OCI-LY7 (cell line): ENCODE measurements at regions not wholly inside any gene's neighbourhood (a gene's known extent, or its start where the extent isn't known, plus 50 kb on each side); places are given as distances from the start of the nearest gene placed in this dataset.

Experiments
- BruUV-seq: library from RNA; stranded (reverse); fragments of 400-500 nt; replicated peaks from 2 replicates; lab custom pipeline; 2021; lab: Mats Ljungman, UMichigan
- CTCF ChIA-PET: fragments of 300-600 bp; sonication (Branson Sonifier 250); formaldehyde crosslinking; loops from one replicate; lab custom pipeline; 2022; ENCODE audit warnings: antibody characterized with exemption; ENCODE audit not compliant: unreplicated experiment; lab: Charles Lee
- POLR2A ChIA-PET: fragments of 300-600 bp; sonication (Branson Sonifier 250); formaldehyde crosslinking; loops from one replicate; lab custom pipeline; 2022; ENCODE audit warnings: antibody characterized with exemption; lab: Charles Lee
- DNase-seq: peaks from one replicate; pipeline ENCODE4 v3.0.0-alpha.2; 2015; ENCODE audit warnings: low spot score
- H2AFZ ChIP-seq: fragments of 200-600 bp; sonication (generic), shearing (Covaris generic); 2 replicates; pipeline ENCODE4 v1.6.1; 2014; ENCODE audit warnings: mild to moderate bottlenecking, antibody characterized with exemption, low read length, moderate library complexity
- H3K27ac ChIP-seq: fragments of 200-600 bp; sonication (generic); 2 replicates; pipeline ENCODE4 v1.5.1; 2014; ENCODE audit warnings: mixed run types, low read depth, mild to moderate bottlenecking, moderate library complexity, low read length, inconsistent platforms; ENCODE audit not compliant: poor library complexity, severe bottlenecking
- H3K36me3 ChIP-seq: fragments of 200-600 bp; sonication (generic); 2 replicates; pipeline ENCODE4 v1.6.1; 2014; ENCODE audit warnings: mild to moderate bottlenecking, antibody characterized with exemption, low read length, moderate library complexity, mixed read lengths; ENCODE audit not compliant: insufficient read depth
- H3K4me1 ChIP-seq: fragments of 200-600 bp; sonication (generic); 2 replicates; pipeline ENCODE4 v1.5.1; 2014; ENCODE audit warnings: mild to moderate bottlenecking, low read length; ENCODE audit not compliant: insufficient read depth, poor library complexity, severe bottlenecking
- H3K4me2 ChIP-seq: fragments of 200-600 bp; sonication (generic); 2 replicates; pipeline ENCODE4 v1.6.1; 2014; ENCODE audit warnings: mild to moderate bottlenecking, low read length
- H3K4me3 ChIP-seq: fragments of 200-600 bp; sonication (generic); 2 replicates; pipeline ENCODE4 v1.5.1; 2014; ENCODE audit warnings: mild to moderate bottlenecking, low read depth, low read length; ENCODE audit not compliant: poor library complexity, severe bottlenecking
- H3K79me2 ChIP-seq: fragments of 200-600 bp; sonication (generic); 2 replicates; pipeline ENCODE4 v1.6.1; 2016; ENCODE audit warnings: low read depth, mild to moderate bottlenecking, low read length, moderate library complexity, mixed read lengths; ENCODE audit not compliant: insufficient read depth
- H3K9me2 ChIP-seq: fragments of 200-600 bp; sonication (generic); 2 replicates; pipeline ENCODE4 v1.6.1; 2016; ENCODE audit warnings: mild to moderate bottlenecking, low read length, mixed read lengths; ENCODE audit not compliant: insufficient read depth
- H3K9me3 ChIP-seq: fragments of 200-600 bp; sonication (generic); 2 replicates; pipeline ENCODE4 v1.6.1; 2014; ENCODE audit warnings: mild to moderate bottlenecking, mixed run types, low read length, mixed read lengths
- H4K20me1 ChIP-seq: fragments of 200-600 bp; sonication (generic); 2 replicates; pipeline ENCODE4 v1.6.1; 2014; ENCODE audit warnings: mild to moderate bottlenecking, antibody characterized with exemption, low read length, moderate library complexity, mixed read lengths; ENCODE audit not compliant: insufficient read depth
- CTCF ChIP-seq: fragments of 200-600 bp; sonication (generic); conservative IDR thresholded peaks from 2 replicates; pipeline ENCODE4 v1.5.1; 2014; ENCODE audit warnings: mild to moderate bottlenecking, antibody characterized with exemption, low read length, moderate library complexity, mixed read lengths
- EZH2phosphoT487 ChIP-seq: fragments of 200-600 bp; sonication (generic); IDR thresholded peaks from 2 replicates; pipeline ENCODE4 v1.6.1; 2018; ENCODE audit warnings: low read depth, borderline replicate concordance, mild to moderate bottlenecking, mixed run types, antibody characterized with exemption, low read length, moderate library complexity, mixed read lengths
- intact Hi-C: fragments of 100-400 bp; cut with micrococcal nuclease; formaldehyde crosslinking; loops from one replicate; pipeline ENCODE4 v1.10.0; 2022; ENCODE audit not compliant: unreplicated experiment

- ChIA-PET POLR2A (interaction anchor here (0.6 kb wide), 1 partner anchor 153 kb away, joined by 4 read pairs; no protein-coding TSS in a partner anchor), CTCF (no interaction called here)
- H3K4me3 ChIP-seq, result no peak overlapping the region
- no peaks in the 10 kb centered on the region for H3K36me3 ChIP-seq
- no peaks in the 10 kb centered on the region for H3K9me3 ChIP-seq
- H3K4me2 ChIP-seq, result no peak overlapping the region
- no peak for DNase-seq
- no peaks in the 10 kb centered on the region; the same call in 1 of the 2 replicates for H3K9me2 ChIP-seq
- intact Hi-C loops, result no loop called here
- TF ChIP-seq CTCF, result no peak
- no peak overlapping the region for H2AFZ ChIP-seq
- H4K20me1 ChIP-seq, result no peaks in the 10 kb centered on the region
- no peaks in the 10 kb centered on the region for H3K4me1 ChIP-seq
- BruUV-seq, result no TSS peak
- H3K79me2 ChIP-seq, result no peaks in the 10 kb centered on the region
- H3K27ac ChIP-seq, result no peak overlapping the region
Measured at GRCh38 chr10:36266923-36267322, 624.8 kb upstream of the FZD8 start.

DNA sequence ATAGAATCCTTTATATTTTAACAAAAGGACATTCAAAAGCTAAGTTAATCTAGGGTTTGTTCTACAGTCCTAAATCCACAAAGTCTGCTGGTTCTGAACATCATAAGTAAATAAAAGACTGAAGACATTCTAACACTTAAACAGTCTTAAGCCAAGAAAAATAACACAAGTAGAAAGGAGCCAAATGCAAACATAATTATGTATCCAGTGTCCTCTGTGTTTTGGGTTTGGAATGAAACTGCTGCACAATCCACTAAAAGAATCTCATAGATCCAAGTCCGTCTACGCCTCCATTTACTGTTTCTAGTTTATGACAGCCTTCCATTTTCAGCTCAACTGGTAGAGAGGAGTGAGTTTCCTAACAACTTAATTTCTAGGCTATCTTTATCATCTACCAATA is 623.6 kb upstream of the FZD8 start:
- no peak for DNase-seq
- no peak overlapping the region for H2AFZ ChIP-seq
- no peak overlapping the region for H3K27ac ChIP-seq
- H3K4me3 ChIP-seq, result no peak overlapping the region
- no peaks in the 10 kb centered on the region for H3K79me2 ChIP-seq
- no peak overlapping the region for H3K4me2 ChIP-seq
- H4K20me1 ChIP-seq, result no peaks in the 10 kb centered on the region
- POLR2A ChIA-PET, result no interaction called here
- TF ChIP-seq EZH2phosphoT487 (no peak), CTCF (no peak)
- H3K36me3 ChIP-seq, result no peaks in the 10 kb centered on the region
- H3K9me3 ChIP-seq, result no peaks in the 10 kb centered on the region
- BruUV-seq, result no TSS peak
- no peaks in the 10 kb centered on the region; the same call in 1 of the 2 replicates for H3K9me2 ChIP-seq
- CTCF ChIA-PET, result no interaction called here
- H3K4me1 ChIP-seq, result no peaks in the 10 kb centered on the region
- intact Hi-C loops, result no loop called here

DNA sequence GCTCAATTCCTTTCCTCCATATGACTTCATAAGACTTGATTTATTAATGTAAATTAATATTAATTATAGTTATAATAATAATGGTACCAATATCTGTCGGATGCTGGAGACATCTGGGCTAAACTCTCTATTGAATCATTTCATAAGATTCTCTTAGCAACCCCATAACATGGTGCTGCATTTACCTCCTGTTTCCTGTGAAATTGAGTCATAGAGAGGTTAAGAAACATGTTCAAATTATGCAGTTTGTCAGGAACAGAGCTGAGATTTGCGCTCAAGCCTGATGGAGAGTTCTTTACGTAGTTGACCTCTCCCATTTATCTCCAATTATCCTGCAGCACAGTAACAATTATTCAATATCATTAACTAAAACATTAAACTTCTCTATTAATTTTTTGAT is 621.8 kb upstream of the FZD8 start:
- H3K36me3 ChIP-seq, result no peaks in the 10 kb centered on the region
- H3K9me2 ChIP-seq, result no peaks in the 10 kb centered on the region; the same call in 1 of the 2 replicates
- intact Hi-C loops, result no loop called here
- CTCF ChIA-PET, result no interaction called here
- no peaks in the 10 kb centered on the region for H3K79me2 ChIP-seq
- TF ChIP-seq EZH2phosphoT487 (no peak), CTCF (no peak)
- H4K20me1 ChIP-seq, result no peaks in the 10 kb centered on the region
- DNase-seq, result no peak
- no peaks in the 10 kb centered on the region for H3K9me3 ChIP-seq
- H3K4me3 ChIP-seq, result no peak overlapping the region
- no peak overlapping the region for H3K4me2 ChIP-seq
- H3K27ac ChIP-seq, result no peak overlapping the region
- no TSS peak for BruUV-seq
- H3K4me1 ChIP-seq, result no peaks in the 10 kb centered on the region
- H2AFZ ChIP-seq, result no peak overlapping the region
- POLR2A ChIA-PET, result interaction anchor here (0.5 kb wide), 1 partner anchor 38 kb away, joined by 4 read pairs; no protein-coding TSS in a partner anchor
